Left ventricle myocardium inferior (tissue), 1 donor: ENCODE measurements at regions not wholly inside any gene's neighbourhood (a gene's known extent, or its start where the extent isn't known, plus 50 kb on each side); places are given as distances from the start of the nearest gene placed in this dataset.
"Not testable (repeated sequence)": the region's sequence is repeated elsewhere in the genome, so short reads cannot be mapped to it uniquely, and the experiment has no call there.

Source experiments
- DNase-seq: peaks from one replicate; pipeline ENCODE4 v3.0.0-alpha.2; 2020
- H3K27ac ChIP-seq: fragments of 200-600 bp; replicated peaks from 2 replicates; pipeline ENCODE4 v1.8.0; 2021
- H3K27me3 ChIP-seq: fragments of 200-600 bp; 2 replicates; pipeline ENCODE4 v1.8.0; 2021; ENCODE audit warnings: low read depth
- H3K36me3 ChIP-seq: fragments of 200-600 bp; 2 replicates; pipeline ENCODE4 v1.8.0; 2021
- H3K4me1 ChIP-seq: fragments of 200-600 bp; 2 replicates; pipeline ENCODE4 v1.8.0; 2021
- H3K4me3 ChIP-seq: fragments of 200-600 bp; 2 replicates; pipeline ENCODE4 v1.8.0; 2021; ENCODE audit warnings: mild to moderate bottlenecking, moderate library complexity
- H3K9me3 ChIP-seq: fragments of 200-600 bp; replicated peaks from 2 replicates; pipeline ENCODE4 v1.8.0; 2021
- CTCF ChIP-seq: fragments of 200-600 bp; IDR thresholded peaks from 2 replicates; pipeline ENCODE4 v1.8.0; 2021; ENCODE audit warnings: antibody characterized with exemption, mild to moderate bottlenecking, borderline replicate concordance
- intact Hi-C: fragments of 100-400 bp; cut with micrococcal nuclease; formaldehyde crosslinking; loops from one replicate; pipeline ENCODE4 v1.11.0; 2022
- donor health status: DM: no; HTN: yes; CAD: no; lungs with severe emphysema.

GRCh38 chr10:46786518-46787320, 124.5 kb upstream of the PTPN20 start:
- H3K27me3 ChIP-seq, H3K9me3 ChIP-seq, intact Hi-C loops: not testable (repeated sequence)
- Histone ChIP-seq H3K27ac (peak overlapping the region; percentile 83), H3K36me3 (peaks cover 13% of the 10 kb centered on the region), H3K4me3 (peak overlapping the region; percentile 76), H3K4me1 (peaks cover 13% of the 10 kb centered on the region)
- DNase-seq, result peak; percentile 76

GRCh38 chr10:46787321-46787615, 124.0 kb upstream of the PTPN20 start:
- H3K9me3 ChIP-seq, result no peaks in the 10 kb centered on the region
- peak overlapping the region; percentile 83 for H3K27ac ChIP-seq
- TF ChIP-seq CTCF, result peak; percentile 17
- peaks cover 13% of the 10 kb centered on the region for H3K4me1 ChIP-seq
- intact Hi-C loops, result no loop called here
- peaks cover 13% of the 10 kb centered on the region for H3K36me3 ChIP-seq
- no peaks in the 10 kb centered on the region for H3K27me3 ChIP-seq
- no peak for DNase-seq
- peak overlapping the region; percentile 76 for H3K4me3 ChIP-seq

- DNase-seq, H3K27ac ChIP-seq, H3K4me3 ChIP-seq, H3K4me1 ChIP-seq, intact Hi-C loops, H3K27me3 ChIP-seq, H3K9me3 ChIP-seq: not testable (repeated sequence)
- peaks cover 25% of the 10 kb centered on the region for H3K36me3 ChIP-seq
Measured at GRCh38 chr10:46792657-46793357, 118.4 kb upstream of the PTPN20 start.

GRCh38 chr10:46796351-46796750, 114.9 kb upstream of the PTPN20 start:
- H3K4me3 ChIP-seq, H3K27ac ChIP-seq, H3K27me3 ChIP-seq, H3K9me3 ChIP-seq, intact Hi-C loops, DNase-seq, H3K4me1 ChIP-seq: not testable (repeated sequence)
- H3K36me3 ChIP-seq, result peaks cover 23% of the 10 kb centered on the region

- H3K4me3 ChIP-seq, H3K9me3 ChIP-seq, H3K27ac ChIP-seq, H3K4me1 ChIP-seq, DNase-seq, H3K27me3 ChIP-seq, intact Hi-C loops: not testable (repeated sequence)
- peaks cover 21% of the 10 kb centered on the region for H3K36me3 ChIP-seq
Measured at GRCh38 chr10:46802010-46802409, 109.2 kb upstream of the PTPN20 start.

- H3K27me3 ChIP-seq, H3K4me1 ChIP-seq, H3K9me3 ChIP-seq, H3K4me3 ChIP-seq, H3K27ac ChIP-seq, intact Hi-C loops, DNase-seq: not testable (repeated sequence)
- H3K36me3 ChIP-seq, result peaks cover 21% of the 10 kb centered on the region
Measured at GRCh38 chr10:46803082-46803481, 108.1 kb upstream of the PTPN20 start.

GRCh38 chr10:46810222-46810621, 101.0 kb upstream of the PTPN20 start:
- H3K27ac ChIP-seq, H3K27me3 ChIP-seq, DNase-seq, intact Hi-C loops, H3K4me1 ChIP-seq, H3K36me3 ChIP-seq, H3K9me3 ChIP-seq, H3K4me3 ChIP-seq: not testable (repeated sequence)

GRCh38 chr10:46816126-46816525, 95.1 kb upstream of the PTPN20 start:
- intact Hi-C loops, H3K9me3 ChIP-seq, H3K27me3 ChIP-seq, H3K4me3 ChIP-seq, H3K27ac ChIP-seq, H3K4me1 ChIP-seq, H3K36me3 ChIP-seq, DNase-seq: not testable (repeated sequence)

- H3K9me3 ChIP-seq, DNase-seq, intact Hi-C loops, H3K27ac ChIP-seq, H3K36me3 ChIP-seq, H3K27me3 ChIP-seq, H3K4me1 ChIP-seq, H3K4me3 ChIP-seq: not testable (repeated sequence)
Measured at GRCh38 chr10:46840393-46841050, 70.7 kb upstream of the PTPN20 start.

- H3K36me3 ChIP-seq, H3K27ac ChIP-seq, intact Hi-C loops, H3K9me3 ChIP-seq, H3K27me3 ChIP-seq, H3K4me1 ChIP-seq, H3K4me3 ChIP-seq, DNase-seq: not testable (repeated sequence)
Measured at GRCh38 chr10:46841051-46841593, 70.1 kb upstream of the PTPN20 start.

GRCh38 chr10:46845194-46845593, 66.0 kb upstream of the PTPN20 start:
- H3K36me3 ChIP-seq, H3K27ac ChIP-seq, H3K27me3 ChIP-seq, H3K4me1 ChIP-seq, intact Hi-C loops, H3K9me3 ChIP-seq, DNase-seq, H3K4me3 ChIP-seq: not testable (repeated sequence)

GRCh38 chr10:46845640-46846039, 65.6 kb upstream of the PTPN20 start:
- intact Hi-C loops, result not testable (repeated sequence)

More at GRCh38 chr10:46845640-46846039, 65.6 kb upstream of the PTPN20 start:
- not testable (repeated sequence) for H3K27ac ChIP-seq, H3K4me1 ChIP-seq, DNase-seq, H3K27me3 ChIP-seq, H3K4me3 ChIP-seq, H3K36me3 ChIP-seq, H3K9me3 ChIP-seq
